ENCODE measurements at regions not wholly inside any gene's neighbourhood (a gene's known extent, or its start where the extent isn't known, plus 50 kb on each side); places are given as distances from the start of the nearest gene placed in this dataset.

- H3K4me1 Mint-ChIP-seq = no peaks in the 10 kb centered on the region
- no peaks in the 10 kb centered on the region for H3K27me3 Mint-ChIP-seq (ENCODE audit: low read depth)
- DNase-seq (ENCODE audit: low spot score) = no peak
- no peak overlapping the region for H3K27ac Mint-ChIP-seq
- TF ChIP-seq ESRRA (CRISPR knock-in tag; IDR thresholded peaks at IDR 0.05; ENCODE audit: borderline replicate concordance) (no peak), ZNF121 (CRISPR knock-in tag; IDR thresholded peaks at IDR 0.05) (peak; percentile 79)
- CTCF ChIA-PET = no interaction called here
- POLR2A ChIA-PET = no interaction called here
- 0 out of 2 replicates have a peak, but pooled peaks cover 6% of the 10 kb centered on the region for H3K9me3 Mint-ChIP-seq
- H3K36me3 Mint-ChIP-seq = 0 out of 2 replicates have a peak, but pooled peaks cover 2% of the 10 kb centered on the region
- ATAC-seq = no peak
- no peak overlapping the region for H3K4me3 Mint-ChIP-seq
Observed at GRCh38 chr12:24266982-24267381, 317.5 kb upstream of the SOX5 start.

DNA sequence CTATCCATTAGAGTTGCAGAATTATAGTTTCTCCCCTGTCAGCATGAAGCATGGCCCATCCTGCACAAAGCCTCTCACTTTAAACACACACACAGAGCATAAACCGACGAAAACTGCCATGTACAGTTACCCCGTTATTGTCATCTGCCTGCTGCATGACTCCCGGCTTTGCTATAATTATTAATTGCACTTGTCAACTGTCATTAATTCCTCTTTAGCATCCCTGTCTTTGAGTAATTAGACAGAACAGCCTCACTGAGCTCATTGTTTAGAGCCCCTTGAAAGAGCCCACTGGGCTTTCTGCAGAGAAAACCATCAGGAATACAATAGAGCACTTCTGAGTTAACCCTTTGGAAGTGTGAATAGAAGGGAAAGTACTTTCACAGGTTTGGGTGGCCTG, 307.2 kb upstream of the SOX5 start:
- no peak overlapping the region for H3K4me3 Mint-ChIP-seq
- DNase-seq (ENCODE audit: low spot score) (no peak), ATAC-seq (peak; percentile 57)
- peaks cover 7% of the 10 kb centered on the region for H3K36me3 Mint-ChIP-seq
- ChIA-PET CTCF (interaction anchor here (0.6 kb wide), 1 partner anchor 31 kb away, joined by 4 read pairs; no protein-coding TSS in a partner anchor), POLR2A (no interaction called here)
- no peak overlapping the region for H3K27ac Mint-ChIP-seq
- no peaks in the 10 kb centered on the region for H3K27me3 Mint-ChIP-seq (ENCODE audit: low read depth)
- peaks cover 51% of the 10 kb centered on the region for H3K4me1 Mint-ChIP-seq
- peaks cover 8% of the 10 kb centered on the region for H3K9me3 Mint-ChIP-seq
- TF ChIP-seq TEAD4 (CRISPR knock-in tag; IDR thresholded peaks at IDR 0.05) (no peak), ZNF219 (CRISPR knock-in tag; IDR thresholded peaks at IDR 0.05; ENCODE audit: borderline replicate concordance) (no peak), ZNF512 (CRISPR knock-in tag; IDR thresholded peaks at IDR 0.05; ENCODE audit: borderline replicate concordance) (no peak)

GRCh38 chr12:24255920-24256665, 306.6 kb upstream of the SOX5 start:
- Mint-ChIP-seq H3K27ac (no peak overlapping the region), H3K36me3 (peaks cover 7% of the 10 kb centered on the region), H3K27me3 (ENCODE audit: low read depth) (no peaks in the 10 kb centered on the region), H3K4me1 (peaks cover 51% of the 10 kb centered on the region), H3K9me3 (peaks cover 8% of the 10 kb centered on the region), H3K4me3 (no peak overlapping the region)
- DNase-seq (ENCODE audit: low spot score) = no peak
- ChIA-PET POLR2A (no interaction called here), CTCF (interaction anchor here (0.6 kb wide), 1 partner anchor 32 kb away, joined by 4 read pairs; no protein-coding TSS in a partner anchor)
- TF ChIP-seq NR2C2 (CRISPR knock-in tag; IDR thresholded peaks at IDR 0.05) (no peak), CREM (CRISPR knock-in tag; IDR thresholded peaks at IDR 0.05) (no peak)
- peak; percentile 55 for ATAC-seq

DNA sequence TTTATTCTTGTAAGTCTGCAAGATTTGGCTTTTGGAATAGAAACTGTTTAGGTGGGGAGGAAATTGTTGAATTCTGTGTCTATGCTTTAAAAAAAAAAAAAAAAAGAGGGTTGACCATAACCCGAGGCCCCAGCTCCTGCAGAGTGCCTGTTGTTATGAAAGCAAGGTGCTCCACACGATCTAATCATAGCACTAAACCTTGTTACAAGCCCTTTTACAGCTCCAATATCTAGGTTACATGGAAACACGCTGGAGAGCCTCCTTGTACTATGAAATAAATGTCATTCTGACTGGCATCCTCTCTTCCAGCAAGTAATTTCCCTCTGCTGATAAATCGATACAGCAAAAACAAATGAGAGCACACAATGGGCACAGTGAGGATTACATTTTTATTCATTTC, 303.1 kb upstream of the SOX5 start:
- Mint-ChIP-seq H3K36me3 (peaks cover 7% of the 10 kb centered on the region), H3K27me3 (ENCODE audit: low read depth) (no peaks in the 10 kb centered on the region), H3K4me1 (peaks cover 63% of the 10 kb centered on the region), H3K4me3 (peak overlapping the region; percentile 52), H3K27ac (peak overlapping the region; percentile 96), H3K9me3 (peaks cover 8% of the 10 kb centered on the region)
- TF ChIP-seq, protein P1, sequence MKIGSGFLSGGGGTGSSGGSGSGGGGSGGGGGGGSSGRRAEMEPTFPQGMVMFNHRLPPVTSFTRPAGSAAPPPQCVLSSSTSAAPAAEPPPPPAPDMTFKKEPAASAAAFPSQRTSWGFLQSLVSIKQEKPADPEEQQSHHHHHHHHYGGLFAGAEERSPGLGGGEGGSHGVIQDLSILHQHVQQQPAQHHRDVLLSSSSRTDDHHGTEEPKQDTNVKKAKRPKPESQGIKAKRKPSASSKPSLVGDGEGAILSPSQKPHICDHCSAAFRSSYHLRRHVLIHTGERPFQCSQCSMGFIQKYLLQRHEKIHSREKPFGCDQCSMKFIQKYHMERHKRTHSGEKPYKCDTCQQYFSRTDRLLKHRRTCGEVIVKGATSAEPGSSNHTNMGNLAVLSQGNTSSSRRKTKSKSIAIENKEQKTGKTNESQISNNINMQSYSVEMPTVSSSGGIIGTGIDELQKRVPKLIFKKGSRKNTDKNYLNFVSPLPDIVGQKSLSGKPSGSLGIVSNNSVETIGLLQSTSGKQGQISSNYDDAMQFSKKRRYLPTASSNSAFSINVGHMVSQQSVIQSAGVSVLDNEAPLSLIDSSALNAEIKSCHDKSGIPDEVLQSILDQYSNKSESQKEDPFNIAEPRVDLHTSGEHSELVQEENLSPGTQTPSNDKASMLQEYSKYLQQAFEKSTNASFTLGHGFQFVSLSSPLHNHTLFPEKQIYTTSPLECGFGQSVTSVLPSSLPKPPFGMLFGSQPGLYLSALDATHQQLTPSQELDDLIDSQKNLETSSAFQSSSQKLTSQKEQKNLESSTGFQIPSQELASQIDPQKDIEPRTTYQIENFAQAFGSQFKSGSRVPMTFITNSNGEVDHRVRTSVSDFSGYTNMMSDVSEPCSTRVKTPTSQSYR (CRISPR knock-in tag; IDR thresholded peaks at IDR 0.05) = no peak
- TF ChIP-seq FOXP1 (CRISPR knock-in tag; IDR thresholded peaks at IDR 0.05; ENCODE audit: borderline replicate concordance) (no peak), NFATC4 (CRISPR knock-in tag; IDR thresholded peaks at IDR 0.05) (no peak), FOXJ3 (CRISPR knock-in tag; IDR thresholded peaks at IDR 0.05; ENCODE audit: borderline replicate concordance) (no peak)
- TF ChIP-seq, protein P2, sequence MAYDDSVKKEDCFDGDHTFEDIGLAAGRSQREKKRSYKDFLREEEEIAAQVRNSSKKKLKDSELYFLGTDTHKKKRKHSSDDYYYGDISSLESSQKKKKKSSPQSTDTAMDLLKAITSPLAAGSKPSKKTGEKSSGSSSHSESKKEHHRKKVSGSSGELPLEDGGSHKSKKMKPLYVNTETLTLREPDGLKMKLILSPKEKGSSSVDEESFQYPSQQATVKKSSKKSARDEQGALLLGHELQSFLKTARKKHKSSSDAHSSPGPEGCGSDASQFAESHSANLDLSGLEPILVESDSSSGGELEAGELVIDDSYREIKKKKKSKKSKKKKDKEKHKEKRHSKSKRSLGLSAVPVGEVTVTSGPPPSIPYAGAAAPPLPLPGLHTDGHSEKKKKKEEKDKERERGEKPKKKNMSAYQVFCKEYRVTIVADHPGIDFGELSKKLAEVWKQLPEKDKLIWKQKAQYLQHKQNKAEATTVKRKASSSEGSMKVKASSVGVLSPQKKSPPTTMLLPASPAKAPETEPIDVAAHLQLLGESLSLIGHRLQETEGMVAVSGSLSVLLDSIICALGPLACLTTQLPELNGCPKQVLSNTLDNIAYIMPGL (CRISPR knock-in tag; IDR thresholded peaks at IDR 0.05) = no peak
- DNase-seq (ENCODE audit: low spot score) (no peak), ATAC-seq (peak; percentile 73)
- CTCF ChIA-PET = interaction anchor here (1.1 kb wide), 1 partner anchor 29 kb away, joined by 3 read pairs; no protein-coding TSS in a partner anchor
- POLR2A ChIA-PET = no interaction called here

Measured in WTC11 (cell line).